Fibroblast of villous mesenchyme (primary cell): ENCODE measurements at regions not wholly inside any gene's neighbourhood (a gene's known extent, or its start where the extent isn't known, plus 50 kb on each side); places are given as distances from the start of the nearest gene placed in this dataset.

Experiments
- DNase-seq: peaks from one replicate; pipeline ENCODE4 v3.0.0-alpha.2; 2010; ENCODE audit warnings: low read depth
- H3K4me3 ChIP-seq: 2 replicates; pipeline ENCODE4 v1.5.1; 2011; ENCODE audit warnings: low read depth, mild to moderate bottlenecking, low read length
- CTCF ChIP-seq: IDR thresholded peaks from 2 replicates; pipeline ENCODE4 v1.5.1; 2012; ENCODE audit warnings: low read depth, mild to moderate bottlenecking, low read length; ENCODE audit not compliant: insufficient read depth

- TF ChIP-seq CTCF = no peak
- no peak for DNase-seq
- H3K4me3 ChIP-seq = no peak overlapping the region
These were observed 882.1 kb downstream of the UQCRFS1 start for GRCh38 chr19:28330831-28331230.

- DNase-seq = no peak
- no peak overlapping the region for H3K4me3 ChIP-seq
- TF ChIP-seq CTCF = no peak
These were observed 883.5 kb downstream of the UQCRFS1 start for GRCh38 chr19:28329429-28329828.

GRCh38 chr19:28327905-28328304 lies 885.0 kb downstream of the UQCRFS1 start:
- no peak for TF ChIP-seq CTCF
- H3K4me3 ChIP-seq = no peak overlapping the region
- DNase-seq = no peak

- DNase-seq = no peak
These were observed 886.2 kb downstream of the UQCRFS1 start for GRCh38 chr19:28326746-28327145.

GRCh38 chr19:28324275-28325060 lies 888.5 kb downstream of the UQCRFS1 start:
- no peak for DNase-seq
- TF ChIP-seq CTCF = no peak
- H3K4me3 ChIP-seq = no peak overlapping the region

More at GRCh38 chr19:28326746-28327145, 886.2 kb downstream of the UQCRFS1 start:
- no peak overlapping the region for H3K4me3 ChIP-seq
- TF ChIP-seq CTCF = no peak

- DNase-seq = no peak
- no peak overlapping the region for H3K4me3 ChIP-seq
- no peak for TF ChIP-seq CTCF
These were observed 890.0 kb downstream of the UQCRFS1 start for GRCh38 chr19:28322945-28323344.

GRCh38 chr19:28322491-28322890 lies 890.5 kb downstream of the UQCRFS1 start:
- TF ChIP-seq CTCF = no peak
- no peak overlapping the region for H3K4me3 ChIP-seq
- no peak for DNase-seq
